ENCODE measurements at regions not wholly inside any gene's neighbourhood (a gene's known extent, or its start where the extent isn't known, plus 50 kb on each side); places are given as distances from the start of the nearest gene placed in this dataset.
"Not testable (repeated sequence)": the region's sequence is repeated elsewhere in the genome, so short reads cannot be mapped to it uniquely, and the experiment has no call there.

- not testable (repeated sequence) for TF ChIP-seq EZH2phosphoT487 (conservative IDR thresholded peaks at IDR 0.05; ENCODE audit: low read length); CTCF (IDR thresholded peaks at IDR 0.05; ENCODE audit: insufficient read depth, low read length, poor library complexity, severe bottlenecking)
Observed at GRCh38 chr14:35214402-35214801, 77.8 kb upstream of the PSMA6 start.
